GM12865 (cell line): ENCODE measurements at regions not wholly inside any gene's neighbourhood (a gene's known extent, or its start where the extent isn't known, plus 50 kb on each side); places are given as distances from the start of the nearest gene placed in this dataset.

Experiments used
- DNase-seq: peaks from one replicate; pipeline ENCODE4 v3.0.0; 2010; ENCODE audit warnings: low read depth
- H3K4me3 ChIP-seq: 2 replicates; pipeline ENCODE4 v1.5.1; 2011; ENCODE audit warnings: mild to moderate bottlenecking, low read depth, low read length, control low read depth
- TF ChIP-seq, protein P1 (sequence below): IDR thresholded peaks from 2 replicates; pipeline ENCODE4 v1.5.1; 2011; ENCODE audit warnings: low read length, control low read depth, low read depth, inconsistent platforms; ENCODE audit not compliant: insufficient read depth; ENCODE audit errors: missing control alignments

DNA sequence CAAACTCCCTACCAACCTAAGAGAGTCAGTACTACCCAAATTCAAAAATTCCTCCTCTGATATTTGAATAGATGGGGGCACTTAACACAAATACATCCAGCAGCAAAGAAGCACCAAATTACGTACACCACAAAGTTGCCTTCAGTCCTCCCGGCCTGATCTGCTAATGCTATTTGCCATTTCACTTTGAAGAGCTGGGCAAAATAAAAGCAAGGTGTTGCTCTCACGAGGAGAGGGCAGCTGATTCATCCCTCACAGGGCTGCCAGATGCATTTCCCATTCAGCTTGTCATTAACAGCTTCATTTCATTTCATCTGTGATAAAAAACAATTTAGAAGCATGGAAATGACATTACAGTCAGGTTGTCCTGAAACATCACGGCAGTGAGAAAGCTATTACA lies 283.4 kb upstream of the VEPH1 start:
- DNase-seq, result no peak
- TF ChIP-seq, protein P1, sequence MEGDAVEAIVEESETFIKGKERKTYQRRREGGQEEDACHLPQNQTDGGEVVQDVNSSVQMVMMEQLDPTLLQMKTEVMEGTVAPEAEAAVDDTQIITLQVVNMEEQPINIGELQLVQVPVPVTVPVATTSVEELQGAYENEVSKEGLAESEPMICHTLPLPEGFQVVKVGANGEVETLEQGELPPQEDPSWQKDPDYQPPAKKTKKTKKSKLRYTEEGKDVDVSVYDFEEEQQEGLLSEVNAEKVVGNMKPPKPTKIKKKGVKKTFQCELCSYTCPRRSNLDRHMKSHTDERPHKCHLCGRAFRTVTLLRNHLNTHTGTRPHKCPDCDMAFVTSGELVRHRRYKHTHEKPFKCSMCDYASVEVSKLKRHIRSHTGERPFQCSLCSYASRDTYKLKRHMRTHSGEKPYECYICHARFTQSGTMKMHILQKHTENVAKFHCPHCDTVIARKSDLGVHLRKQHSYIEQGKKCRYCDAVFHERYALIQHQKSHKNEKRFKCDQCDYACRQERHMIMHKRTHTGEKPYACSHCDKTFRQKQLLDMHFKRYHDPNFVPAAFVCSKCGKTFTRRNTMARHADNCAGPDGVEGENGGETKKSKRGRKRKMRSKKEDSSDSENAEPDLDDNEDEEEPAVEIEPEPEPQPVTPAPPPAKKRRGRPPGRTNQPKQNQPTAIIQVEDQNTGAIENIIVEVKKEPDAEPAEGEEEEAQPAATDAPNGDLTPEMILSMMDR, result no peak
- no peak overlapping the region for H3K4me3 ChIP-seq

DNA sequence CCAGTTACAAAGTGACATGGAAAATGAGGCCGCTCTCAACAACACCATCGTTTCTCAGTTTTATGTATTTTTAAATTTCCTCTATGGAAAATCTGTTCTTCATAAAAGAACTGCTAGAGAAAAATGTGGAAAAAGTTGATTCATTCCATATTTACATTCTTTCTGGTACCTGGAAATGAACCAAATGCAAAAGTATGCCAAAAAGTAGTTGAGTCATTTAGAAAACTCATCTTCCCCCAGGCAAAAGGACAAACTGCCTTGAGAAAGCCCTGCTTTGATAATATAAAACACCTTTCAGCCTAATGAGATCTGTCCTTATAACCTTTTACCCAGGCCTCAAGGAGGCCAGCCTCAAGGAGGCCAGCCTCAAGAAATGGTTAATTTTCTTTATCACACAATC lies 283.0 kb upstream of the VEPH1 start:
- H3K4me3 ChIP-seq, result no peak overlapping the region
- no peak for DNase-seq
- TF ChIP-seq, protein P1, result no peak

DNA sequence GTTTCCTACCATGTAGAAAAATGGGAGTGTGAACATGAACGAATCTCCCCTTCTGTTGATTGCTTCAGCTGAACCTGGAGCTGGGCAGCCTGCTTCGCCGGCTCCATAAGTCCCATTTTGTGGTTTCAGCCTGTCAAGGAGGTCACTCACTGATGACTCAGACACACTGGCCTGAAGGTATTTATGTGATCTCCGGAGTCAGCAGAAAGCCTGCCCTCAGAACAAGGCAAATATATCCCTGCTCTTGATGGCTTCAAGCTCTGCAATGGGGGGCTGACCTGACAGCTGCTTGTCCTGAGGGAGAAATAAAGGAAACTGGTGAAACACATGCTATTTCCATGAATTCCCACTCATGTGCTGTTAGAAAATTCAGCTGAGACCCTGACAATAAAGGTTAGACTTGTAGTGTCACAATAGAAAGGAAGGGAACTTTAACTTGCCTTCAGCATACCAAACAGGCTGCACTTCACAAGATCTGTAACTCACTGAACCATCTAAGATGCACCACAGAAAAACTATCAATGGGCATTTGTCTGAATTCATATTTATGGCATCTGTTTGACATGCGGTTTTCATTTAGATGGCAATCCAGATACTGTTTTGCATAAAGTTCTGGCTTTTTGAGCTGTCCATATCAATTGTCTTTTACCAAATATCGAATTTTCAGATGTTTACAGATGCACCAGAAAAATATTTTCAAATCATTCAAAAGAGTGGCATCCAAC lies 282.0 kb upstream of the VEPH1 start:
- TF ChIP-seq, protein P1, result no peak
- no peak overlapping the region for H3K4me3 ChIP-seq
- no peak for DNase-seq

DNA sequence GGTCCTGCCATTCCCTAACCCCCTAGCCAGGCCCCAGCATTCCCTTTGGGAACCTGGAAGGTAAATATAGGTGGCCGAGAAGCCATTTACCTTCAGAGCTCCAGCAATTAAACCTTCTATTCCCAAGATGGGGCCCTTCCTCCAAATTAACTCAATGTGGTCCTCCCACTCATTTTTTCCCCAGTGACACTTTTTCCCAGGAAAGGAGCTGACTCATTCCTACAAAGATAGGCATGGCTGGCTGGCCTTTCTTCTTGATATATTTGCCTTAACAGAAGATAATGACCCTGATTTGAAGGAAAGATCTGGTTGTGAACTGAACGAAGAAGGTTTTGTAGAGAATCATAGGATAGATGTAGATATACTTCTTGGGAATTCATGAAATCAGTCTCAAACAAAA lies 279.0 kb upstream of the VEPH1 start:
- TF ChIP-seq, protein P1, result no peak
- no peak overlapping the region for H3K4me3 ChIP-seq
- DNase-seq, result no peak

DNA sequence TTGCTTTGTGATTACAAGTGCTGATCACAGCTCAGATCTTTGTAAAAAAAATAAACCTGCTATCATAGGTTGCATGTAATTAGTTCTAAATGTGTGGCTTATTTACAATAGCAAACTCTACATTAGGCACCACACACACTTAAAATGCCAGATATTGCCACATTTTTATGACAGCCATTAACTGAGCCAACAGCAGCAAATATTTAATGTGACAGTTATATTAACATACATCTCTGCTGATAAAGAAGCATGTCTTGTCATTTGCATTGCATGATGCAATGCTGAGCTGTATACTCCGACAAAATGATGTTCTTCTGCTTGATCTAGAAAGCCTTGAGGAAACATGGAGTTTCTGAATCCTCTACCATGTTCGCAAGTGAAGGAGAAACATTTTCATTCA lies 273.6 kb upstream of the VEPH1 start:
- TF ChIP-seq, protein P1, result no peak
- DNase-seq, result no peak
- H3K4me3 ChIP-seq, result no peak overlapping the region

DNA sequence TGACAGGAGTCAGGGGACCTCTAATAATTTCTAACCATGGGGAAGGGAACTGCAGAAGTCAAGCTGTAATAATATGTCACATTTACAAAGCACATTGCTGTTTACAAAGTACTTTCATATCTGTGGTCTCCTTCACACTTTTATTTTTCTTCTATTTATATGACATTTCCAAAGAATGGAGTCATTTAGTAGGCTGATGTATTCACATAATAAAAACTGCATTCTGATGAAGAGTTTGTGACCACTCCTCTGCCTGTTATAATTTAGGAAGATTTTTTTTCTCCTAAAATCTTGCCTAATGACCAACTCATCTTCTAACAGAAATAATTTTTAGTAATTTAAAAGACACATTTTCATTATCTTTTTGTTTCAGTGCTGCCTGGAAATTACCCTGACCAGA lies 272.2 kb upstream of the VEPH1 start:
- DNase-seq, result no peak
- no peak overlapping the region for H3K4me3 ChIP-seq
- TF ChIP-seq, protein P1, result no peak

DNA sequence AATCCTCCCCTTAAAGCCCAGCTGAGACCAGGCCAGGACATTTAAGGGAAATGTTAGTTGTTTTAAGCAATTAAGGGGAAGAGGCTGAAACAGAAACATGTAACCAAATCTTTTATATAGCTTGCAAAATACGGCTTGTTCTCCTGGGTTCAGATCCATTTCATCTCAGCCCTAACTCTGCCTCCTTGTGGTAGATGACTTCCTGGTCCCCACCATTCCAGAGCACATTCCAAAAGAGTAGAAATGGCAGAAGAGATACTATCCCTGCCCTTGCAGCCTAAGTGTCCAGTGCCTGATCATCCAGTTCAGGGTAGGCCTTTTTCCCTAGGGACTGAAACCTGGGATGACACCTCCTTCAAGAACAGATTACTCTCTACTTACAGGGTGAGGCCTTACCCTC lies 266.2 kb upstream of the VEPH1 start:
- H3K4me3 ChIP-seq, result no peak overlapping the region
- TF ChIP-seq, protein P1, result no peak
- DNase-seq, result no peak
